Astrocyte (in vitro differentiated cells and primary cell): ENCODE measurements at regions not wholly inside any gene's neighbourhood (a gene's known extent, or its start where the extent isn't known, plus 50 kb on each side); places are given as distances from the start of the nearest gene placed in this dataset.
A peak's percentile ranks its signal among the peaks of the same experiment; 100 is the strongest.

Experiments used
- DNase-seq: peaks from one replicate; pipeline ENCODE4 v3.0.0-alpha.2; 2010; ENCODE audit warnings: low read depth
- FAIRE-seq: peaks from 2 replicates; lab custom pipeline; 2011; peaks lifted over from hg19 to GRCh38; lab: Jason Lieb, UNC
- H2AFZ ChIP-seq: 2 replicates; pipeline ENCODE4 v1.6.0; 2012; ENCODE audit warnings: low read depth, low read length, inconsistent platforms
- H3K27ac ChIP-seq: 2 replicates; pipeline ENCODE4 v1.5.1; 2011; ENCODE audit warnings: low read depth, low read length, inconsistent platforms
- H3K27me3 ChIP-seq: 2 replicates; pipeline ENCODE4 v1.6.0; 2011; ENCODE audit warnings: low read length, inconsistent platforms; ENCODE audit not compliant: insufficient read depth
- H3K36me3 ChIP-seq: 2 replicates; pipeline ENCODE4 v1.5.1; 2011; ENCODE audit warnings: low read length, inconsistent platforms; ENCODE audit not compliant: insufficient read depth
- H3K4me1 ChIP-seq: 2 replicates; pipeline ENCODE4 v1.5.1; 2011; ENCODE audit warnings: low read length, inconsistent platforms; ENCODE audit not compliant: insufficient read depth
- H3K4me2 ChIP-seq: 2 replicates; pipeline ENCODE4 v1.6.0; 2012; ENCODE audit warnings: low read length, inconsistent platforms
- H3K4me3 ChIP-seq: 2 replicates; pipeline ENCODE4 v1.5.1; 2011; ENCODE audit warnings: low read depth, mild to moderate bottlenecking, low read length, inconsistent platforms; ENCODE audit not compliant: insufficient read depth
- H3K79me2 ChIP-seq: 2 replicates; pipeline ENCODE4 v1.6.0; 2012; ENCODE audit warnings: mild to moderate bottlenecking, low read length, inconsistent platforms; ENCODE audit not compliant: insufficient read depth
- H3K9ac ChIP-seq: 2 replicates; pipeline ENCODE4 v1.6.0; 2012; ENCODE audit warnings: mild to moderate bottlenecking, low read length, inconsistent platforms
- H3K9me3 ChIP-seq: 2 replicates; pipeline ENCODE4 v1.5.1; 2012; ENCODE audit warnings: low read depth, mild to moderate bottlenecking, low read length, inconsistent platforms; ENCODE audit not compliant: insufficient read depth
- H4K20me1 ChIP-seq: 2 replicates; pipeline ENCODE4 v1.6.0; 2012; ENCODE audit warnings: low read length, inconsistent platforms; ENCODE audit not compliant: insufficient read depth
- H3K27ac Mint-ChIP-seq: one replicate; pipeline ENCODE4 v1.8.0; 2021; ENCODE audit warnings: mild to moderate bottlenecking, mixed read lengths; ENCODE audit not compliant: unreplicated experiment
- H3K27me3 Mint-ChIP-seq: one replicate; pipeline ENCODE4 v1.8.0; 2021; ENCODE audit warnings: low read depth, mixed read lengths; ENCODE audit not compliant: unreplicated experiment
- H3K36me3 Mint-ChIP-seq: one replicate; pipeline ENCODE4 v1.8.0; 2021; ENCODE audit warnings: low read depth, mixed read lengths; ENCODE audit not compliant: unreplicated experiment
- H3K4me1 Mint-ChIP-seq: one replicate; pipeline ENCODE4 v1.8.0; 2021; ENCODE audit warnings: low read depth, mixed read lengths; ENCODE audit not compliant: unreplicated experiment
- H3K4me3 Mint-ChIP-seq: one replicate; pipeline ENCODE4 v1.8.0; 2021; ENCODE audit warnings: mild to moderate bottlenecking, moderate library complexity, mixed read lengths; ENCODE audit not compliant: unreplicated experiment
- H3K9me3 Mint-ChIP-seq: one replicate; pipeline ENCODE4 v1.8.0; 2021; ENCODE audit warnings: mild to moderate bottlenecking, mixed read lengths; ENCODE audit not compliant: unreplicated experiment
- CTCF ChIP-seq: IDR thresholded peaks from 2 replicates; pipeline ENCODE4 v1.5.1; 2011; ENCODE audit warnings: low read depth, mild to moderate bottlenecking, inconsistent platforms, low read length, moderate library complexity; ENCODE audit not compliant: insufficient read depth
- EZH2 ChIP-seq: IDR thresholded peaks from 2 replicates; pipeline ENCODE4 v1.6.1; 2012; ENCODE audit warnings: mild to moderate bottlenecking, low read length, inconsistent platforms; ENCODE audit not compliant: insufficient read depth

DNA sequence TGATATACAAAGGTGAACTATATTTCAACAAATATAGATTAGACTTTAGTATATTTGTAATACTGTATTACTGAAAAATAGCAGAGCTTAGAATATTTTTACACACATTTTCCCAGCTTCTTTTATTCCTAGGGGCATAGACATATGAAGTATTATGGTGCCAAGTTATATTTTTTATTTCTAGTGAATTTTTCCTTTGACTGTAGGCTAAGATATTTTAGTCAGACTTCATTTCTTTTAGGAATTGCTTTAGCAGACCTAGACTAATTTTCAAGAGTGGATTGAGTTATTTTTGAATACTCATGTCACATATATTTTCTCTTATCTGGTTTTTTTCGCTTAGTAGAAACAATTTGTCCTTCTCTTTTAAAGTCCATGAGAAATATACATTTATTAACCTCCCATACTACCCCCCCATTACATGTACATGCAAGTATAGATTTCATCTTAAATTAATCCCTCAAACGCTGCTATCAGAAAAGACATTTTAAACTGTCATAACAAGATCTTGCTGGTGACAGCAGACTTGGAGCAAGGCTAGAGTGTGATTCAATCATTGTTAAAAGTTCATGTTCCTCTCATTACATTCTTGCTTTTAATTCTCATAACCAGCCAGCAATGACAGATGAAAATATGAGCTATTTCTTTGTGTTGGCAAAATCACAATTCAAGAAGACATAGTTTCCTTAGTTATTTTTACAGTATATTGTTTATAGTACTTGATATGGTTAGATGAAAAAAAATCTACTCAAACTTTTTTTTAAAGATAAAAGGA lies 456.1 kb downstream of the AEBP2 start:
- no peak overlapping the region for H3K4me2 ChIP-seq
- H3K36me3 ChIP-seq = no peaks in the 10 kb centered on the region
- peak; percentile 46 for DNase-seq
- no peaks in the 10 kb centered on the region for H4K20me1 ChIP-seq
- H2AFZ ChIP-seq = no peak overlapping the region
- TF ChIP-seq EZH2 (no peak), CTCF (no peak)
- no peaks in the 10 kb centered on the region for H3K9me3 Mint-ChIP-seq
- H3K9me3 ChIP-seq = no peaks in the 10 kb centered on the region
- no peak overlapping the region for H3K9ac ChIP-seq
- no peaks in the 10 kb centered on the region for H3K36me3 Mint-ChIP-seq
- no peaks in the 10 kb centered on the region for H3K4me1 ChIP-seq
- no peaks in the 10 kb centered on the region for H3K27me3 Mint-ChIP-seq
- H3K4me1 Mint-ChIP-seq = peaks cover 4% of the 10 kb centered on the region
- no peak overlapping the region for H3K4me3 Mint-ChIP-seq
- no peak for FAIRE-seq
- no peak overlapping the region for H3K27ac ChIP-seq
- H3K27me3 ChIP-seq = no peaks in the 10 kb centered on the region
- no peaks in the 10 kb centered on the region for H3K79me2 ChIP-seq
- H3K4me3 ChIP-seq = no peak overlapping the region
- H3K27ac Mint-ChIP-seq = no peak overlapping the region

- no peak overlapping the region for H2AFZ ChIP-seq
- H4K20me1 ChIP-seq = no peaks in the 10 kb centered on the region
- TF ChIP-seq EZH2 = no peak
- no peak for TF ChIP-seq CTCF
- no peaks in the 10 kb centered on the region for H3K9me3 Mint-ChIP-seq
- H3K27me3 ChIP-seq = no peaks in the 10 kb centered on the region
- no peak for DNase-seq
- no peak overlapping the region for H3K4me3 ChIP-seq
- H3K27me3 Mint-ChIP-seq = no peaks in the 10 kb centered on the region
- peaks cover 4% of the 10 kb centered on the region for H3K4me1 Mint-ChIP-seq
- no peaks in the 10 kb centered on the region for H3K9me3 ChIP-seq
- H3K27ac Mint-ChIP-seq = no peak overlapping the region
- H3K9ac ChIP-seq = no peak overlapping the region
- no peaks in the 10 kb centered on the region for H3K36me3 Mint-ChIP-seq
- no peak overlapping the region for H3K4me3 Mint-ChIP-seq
- H3K79me2 ChIP-seq = no peaks in the 10 kb centered on the region
- no peak for FAIRE-seq
- H3K36me3 ChIP-seq = no peaks in the 10 kb centered on the region
- H3K4me2 ChIP-seq = no peak overlapping the region
- no peaks in the 10 kb centered on the region for H3K4me1 ChIP-seq
- H3K27ac ChIP-seq = no peak overlapping the region
Observed at GRCh38 chr12:19896041-19896440, 456.7 kb downstream of the AEBP2 start.

DNA sequence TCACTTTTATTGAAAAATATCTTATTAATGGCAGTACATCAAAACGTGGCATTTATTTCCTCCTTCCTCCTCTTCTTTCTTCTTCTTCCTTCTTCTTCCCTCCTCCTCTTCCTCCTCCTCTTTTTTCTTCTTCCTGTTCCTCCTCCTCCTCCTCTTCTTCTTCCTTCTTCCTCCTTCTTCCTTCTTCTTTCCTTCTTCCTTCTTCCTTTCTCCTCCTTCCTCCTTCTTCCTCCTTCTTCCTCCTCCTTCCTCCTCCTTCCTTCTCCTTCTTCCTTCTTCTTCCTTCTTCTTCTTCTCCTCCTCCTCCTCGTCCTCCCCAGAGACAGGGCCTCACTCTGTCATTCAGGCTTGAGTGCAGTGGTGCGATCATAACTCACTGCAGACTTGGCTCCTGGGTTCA lies 457.2 kb downstream of the AEBP2 start:
- no peaks in the 10 kb centered on the region for H3K79me2 ChIP-seq
- H3K9ac ChIP-seq = no peak overlapping the region
- no peaks in the 10 kb centered on the region for H3K36me3 ChIP-seq
- no peaks in the 10 kb centered on the region for H4K20me1 ChIP-seq
- no peaks in the 10 kb centered on the region for H3K4me1 ChIP-seq
- no peaks in the 10 kb centered on the region for H3K36me3 Mint-ChIP-seq
- H3K4me1 Mint-ChIP-seq = peaks cover 4% of the 10 kb centered on the region
- DNase-seq = no peak
- no peak for TF ChIP-seq CTCF
- no peak for TF ChIP-seq EZH2
- FAIRE-seq = no peak
- no peak overlapping the region for H3K4me3 Mint-ChIP-seq
- no peaks in the 10 kb centered on the region for H3K9me3 ChIP-seq
- H3K4me3 ChIP-seq = no peak overlapping the region
- no peak overlapping the region for H2AFZ ChIP-seq
- no peaks in the 10 kb centered on the region for H3K27me3 Mint-ChIP-seq
- H3K27ac Mint-ChIP-seq = no peak overlapping the region
- H3K27me3 ChIP-seq = no peaks in the 10 kb centered on the region
- no peak overlapping the region for H3K4me2 ChIP-seq
- no peaks in the 10 kb centered on the region for H3K9me3 Mint-ChIP-seq
- H3K27ac ChIP-seq = no peak overlapping the region
